ENCODE measurements at regions not wholly inside any gene's neighbourhood (a gene's known extent, or its start where the extent isn't known, plus 50 kb on each side); places are given as distances from the start of the nearest gene placed in this dataset.
"Not testable (repeated sequence)": the region's sequence is repeated elsewhere in the genome, so short reads cannot be mapped to it uniquely, and the experiment has no call there.

GRCh38 chr13:107641574-107641973 is 573.8 kb downstream of the LIG4 start:
- no peak overlapping the region for H3K27ac ChIP-seq
- no peaks in the 10 kb centered on the region for H3K36me3 ChIP-seq
- no peak for TF ChIP-seq CTCF (IDR thresholded peaks at IDR 0.05; ENCODE audit: low read depth, low read length)

GRCh38 chr13:107625648-107626047 is 589.7 kb downstream of the LIG4 start:
- Histone ChIP-seq H3K36me3 (no peaks in the 10 kb centered on the region), H3K27ac (no peak overlapping the region), H3K27me3 (ENCODE audit: insufficient read depth, low read depth, severe bottlenecking) (no peaks in the 10 kb centered on the region), H3K9me3 (ENCODE audit: severe bottlenecking) (no peaks in the 10 kb centered on the region), H3K4me3 (ENCODE audit: low read depth, low read length) (no peak overlapping the region)
- no peak for DNase-seq
- TF ChIP-seq CTCF (IDR thresholded peaks at IDR 0.05; ENCODE audit: low read depth, low read length), result no peak

More at GRCh38 chr13:107641574-107641973, 573.8 kb downstream of the LIG4 start:
- no peak for DNase-seq
- no peak overlapping the region for H3K4me3 ChIP-seq (ENCODE audit: low read depth, low read length)
- H3K9me3 ChIP-seq (ENCODE audit: severe bottlenecking), result no peaks in the 10 kb centered on the region
- H3K27me3 ChIP-seq (ENCODE audit: insufficient read depth, low read depth, severe bottlenecking), result no peaks in the 10 kb centered on the region

GRCh38 chr13:107617527-107617926 is 597.8 kb downstream of the LIG4 start:
- TF ChIP-seq CTCF (IDR thresholded peaks at IDR 0.05; ENCODE audit: low read depth, low read length), result no peak
- H3K4me3 ChIP-seq (ENCODE audit: low read depth, low read length), result no peak overlapping the region

GRCh38 chr13:107612376-107612775 is 603.0 kb downstream of the LIG4 start:
- Histone ChIP-seq H3K4me3 (ENCODE audit: low read depth, low read length) (no peak overlapping the region), H3K27me3 (ENCODE audit: insufficient read depth, low read depth, severe bottlenecking) (no peaks in the 10 kb centered on the region), H3K36me3 (no peaks in the 10 kb centered on the region), H3K27ac (no peak overlapping the region), H3K9me3 (ENCODE audit: severe bottlenecking) (no peaks in the 10 kb centered on the region)
- no peak for DNase-seq
- TF ChIP-seq CTCF (IDR thresholded peaks at IDR 0.05; ENCODE audit: low read depth, low read length), result no peak

More at GRCh38 chr13:107617527-107617926, 597.8 kb downstream of the LIG4 start:
- Histone ChIP-seq H3K27ac (no peak overlapping the region), H3K36me3 (no peaks in the 10 kb centered on the region), H3K27me3 (ENCODE audit: insufficient read depth, low read depth, severe bottlenecking) (no peaks in the 10 kb centered on the region), H3K9me3 (ENCODE audit: severe bottlenecking) (no peaks in the 10 kb centered on the region)
- no peak for DNase-seq

- H3K27me3 ChIP-seq (ENCODE audit: insufficient read depth, low read depth, severe bottlenecking), result no peaks in the 10 kb centered on the region
- H3K9me3 ChIP-seq (ENCODE audit: severe bottlenecking), result no peaks in the 10 kb centered on the region
- H3K4me3 ChIP-seq (ENCODE audit: low read depth, low read length), result no peak overlapping the region
- TF ChIP-seq CTCF (IDR thresholded peaks at IDR 0.05; ENCODE audit: low read depth, low read length), result no peak
- no peak for DNase-seq
- H3K27ac ChIP-seq, result no peak overlapping the region
- H3K36me3 ChIP-seq, result no peaks in the 10 kb centered on the region
Observed at GRCh38 chr13:107608736-107609135, 606.6 kb downstream of the LIG4 start.

GRCh38 chr13:107600971-107601370 is 614.4 kb downstream of the LIG4 start:
- Histone ChIP-seq H3K4me3 (ENCODE audit: low read depth, low read length) (no peak overlapping the region), H3K36me3 (no peaks in the 10 kb centered on the region), H3K27me3 (ENCODE audit: insufficient read depth, low read depth, severe bottlenecking) (no peaks in the 10 kb centered on the region), H3K27ac (no peak overlapping the region), H3K9me3 (ENCODE audit: severe bottlenecking) (no peaks in the 10 kb centered on the region)
- DNase-seq, result no peak
- TF ChIP-seq CTCF (IDR thresholded peaks at IDR 0.05; ENCODE audit: low read depth, low read length), result no peak

GRCh38 chr13:107596306-107596705 is 619.0 kb downstream of the LIG4 start:
- DNase-seq; H3K27me3 ChIP-seq (ENCODE audit: insufficient read depth, low read depth, severe bottlenecking); H3K4me3 ChIP-seq (ENCODE audit: low read depth, low read length); H3K36me3 ChIP-seq; H3K27ac ChIP-seq; H3K9me3 ChIP-seq (ENCODE audit: severe bottlenecking): not testable (repeated sequence)

Data from WERI-Rb-1 (cell line).